Mesenchymal stem cell (in vitro differentiated cells and primary cell): ENCODE measurements at regions not wholly inside any gene's neighbourhood (a gene's known extent, or its start where the extent isn't known, plus 50 kb on each side); places are given as distances from the start of the nearest gene placed in this dataset.

Source experiments
- DNase-seq: peaks from one replicate; pipeline ENCODE4 v3.0.0-alpha.2; 2013
- H2AFZ ChIP-seq: one replicate; pipeline ENCODE4 v1.6.1; 2013; ENCODE audit warnings: low read depth, mild to moderate bottlenecking, control low read depth, inconsistent platforms, low read length, moderate library complexity
- H2AK5ac ChIP-seq: 2 replicates; pipeline ENCODE4 v1.6.1; 2013; ENCODE audit warnings: low read length, moderate library complexity, mild to moderate bottlenecking, inconsistent platforms; ENCODE audit not compliant: severe bottlenecking
- H2BK120ac ChIP-seq: one replicate; pipeline ENCODE4 v1.6.1; 2013; ENCODE audit warnings: low read depth, mild to moderate bottlenecking, inconsistent platforms, low read length, moderate library complexity
- H2BK12ac ChIP-seq, 2 experiments: one replicate each; pipeline ENCODE4 v1.6.1; 2013; ENCODE audit warnings: inconsistent platforms in 2 of 2, low read length in 2 of 2, mild to moderate bottlenecking in 2 of 2, moderate library complexity in 2 of 2, control low read depth in 1 of 2
- H2BK15ac ChIP-seq: one replicate; pipeline ENCODE4 v1.6.1; 2013; ENCODE audit warnings: mild to moderate bottlenecking, low read depth, inconsistent platforms; ENCODE audit not compliant: poor library complexity, severe bottlenecking
- H2BK5ac ChIP-seq: 2 replicates; pipeline ENCODE4 v1.6.1; 2013; ENCODE audit warnings: low read depth, mild to moderate bottlenecking, low read length, control low read depth, inconsistent platforms; ENCODE audit not compliant: poor library complexity, severe bottlenecking
- H3K14ac ChIP-seq, 2 experiments: one replicate each; pipeline ENCODE4 v1.6.1; 2013; ENCODE audit warnings: inconsistent platforms in 2 of 2, low read length in 2 of 2, control low read depth in 1 of 2, mild to moderate bottlenecking in 1 of 2, moderate library complexity in 1 of 2
- H3K18ac ChIP-seq, 2 experiments: one replicate each; pipeline ENCODE4 v1.6.1; 2013; ENCODE audit warnings: inconsistent platforms in 2 of 2, low read length in 2 of 2, control low read depth in 1 of 2, low read depth in 1 of 2, mild to moderate bottlenecking in 1 of 2
- H3K23ac ChIP-seq, 2 experiments: one replicate each; pipeline ENCODE4 v1.6.1; 2013; ENCODE audit warnings: inconsistent platforms in 2 of 2, low read length in 2 of 2, mild to moderate bottlenecking in 2 of 2, moderate library complexity in 2 of 2, control low read depth in 1 of 2
- H3K27ac ChIP-seq: 2 replicates; pipeline ENCODE4 v1.5.1; 2013; ENCODE audit warnings: mild to moderate bottlenecking, moderate library complexity, low read length, control low read depth, inconsistent platforms; ENCODE audit not compliant: poor library complexity, severe bottlenecking
- H3K27me3 ChIP-seq, 2 experiments: 2 replicates each; pipeline versions ENCODE4 v1.6.1 to v1.7.0; 2013; ENCODE audit warnings: low read length in 2 of 2, mild to moderate bottlenecking in 2 of 2, moderate library complexity in 2 of 2, control low read depth in 1 of 2, inconsistent platforms in 1 of 2; ENCODE audit not compliant: control insufficient read depth in 1 of 2, insufficient read depth in 1 of 2
- H3K36me3 ChIP-seq, 2 experiments: 2 replicates each; pipeline versions ENCODE4 v1.6.1 to v1.7.0; 2013; ENCODE audit warnings: low read length in 2 of 2, control low read depth in 1 of 2, inconsistent platforms in 1 of 2, low read depth in 1 of 2, mild to moderate bottlenecking in 1 of 2; ENCODE audit not compliant: insufficient read depth in 2 of 2, control insufficient read depth in 1 of 2
- H3K4ac ChIP-seq, 2 experiments: one replicate each; pipeline ENCODE4 v1.6.1; 2013; ENCODE audit warnings: inconsistent platforms in 2 of 2, low read length in 2 of 2, mild to moderate bottlenecking in 2 of 2, moderate library complexity in 2 of 2, control low read depth in 1 of 2, low read depth in 1 of 2
- H3K4me1 ChIP-seq: 2 replicates; pipeline ENCODE4 v1.6.1; 2013; ENCODE audit warnings: low read depth, low read length, control low read depth; ENCODE audit not compliant: control insufficient read depth, insufficient read depth
- H3K4me2 ChIP-seq: 2 replicates; pipeline ENCODE4 v1.6.1; 2013; ENCODE audit warnings: low read length, mild to moderate bottlenecking, inconsistent platforms; ENCODE audit not compliant: poor library complexity, severe bottlenecking
- H3K4me3 ChIP-seq, 2 experiments: 2 replicates each; pipeline versions ENCODE4 v1.5.1 to v1.7.0; 2013; ENCODE audit warnings: low read length in 2 of 2, mild to moderate bottlenecking in 2 of 2, control low read depth in 1 of 2, low read depth in 1 of 2; ENCODE audit not compliant: insufficient read depth in 1 of 2
- H3K79me1 ChIP-seq: replicated peaks from 2 replicates; pipeline ENCODE4 v1.6.1; 2013; ENCODE audit warnings: mild to moderate bottlenecking, control low read depth, low read length, inconsistent platforms; ENCODE audit not compliant: poor library complexity, severe bottlenecking
- H3K9ac ChIP-seq: 2 replicates; pipeline ENCODE4 v1.7.0; 2013; ENCODE audit warnings: mild to moderate bottlenecking, low read length, moderate library complexity
- H3K9me3 ChIP-seq: 2 replicates; pipeline ENCODE4 v1.7.0; 2013; ENCODE audit warnings: mild to moderate bottlenecking, low read length; ENCODE audit not compliant: control insufficient read depth
- H4K8ac ChIP-seq: one replicate; pipeline ENCODE4 v1.6.1; 2013; ENCODE audit warnings: inconsistent platforms, mild to moderate bottlenecking, low read length, moderate library complexity
- H4K91ac ChIP-seq: one replicate; pipeline ENCODE4 v1.6.1; 2013; ENCODE audit warnings: mild to moderate bottlenecking, low read length, inconsistent platforms
- WGBS: methylation state at CpG from one replicate; pipeline ENCODE4 v1.1.7; 2013; ENCODE audit warnings: mixed read lengths; 5-methylcytosine and 5-hydroxymethylcytosine counted together

- no peaks in the 10 kb centered on the region for H3K27me3 ChIP-seq
- H4K91ac ChIP-seq = no peak overlapping the region
- H3K14ac ChIP-seq = no peak overlapping the region
- no peak overlapping the region for H3K9ac ChIP-seq
- no peak overlapping the region for H2AFZ ChIP-seq
- H3K18ac ChIP-seq = no peak overlapping the region
- H2BK15ac ChIP-seq = no peak overlapping the region
- no peak overlapping the region for H2BK12ac ChIP-seq
- no peak overlapping the region for H3K23ac ChIP-seq
- DNase-seq = peak; percentile 22
- no peaks in the 10 kb centered on the region for H3K4me1 ChIP-seq
- no peaks in the 10 kb centered on the region for H3K9me3 ChIP-seq
- no peak overlapping the region for H3K27ac ChIP-seq
- H2BK120ac ChIP-seq = no peak overlapping the region
- H3K4me3 ChIP-seq = no peak overlapping the region
- no peak overlapping the region for H4K8ac ChIP-seq
- H3K4me2 ChIP-seq = no peak overlapping the region
- H3K4ac ChIP-seq = no peak overlapping the region
- no peaks in the 10 kb centered on the region for H3K79me1 ChIP-seq
- H2BK5ac ChIP-seq = no peak overlapping the region
- H3K36me3 ChIP-seq = no peaks in the 10 kb centered on the region
- H2AK5ac ChIP-seq = no peak overlapping the region
Observed at GRCh38 chr5:64437496-64437895, 68.3 kb upstream of the RGS7BP start.

GRCh38 chr5:64451551-64451950 is 54.3 kb upstream of the RGS7BP start:
- Histone ChIP-seq H3K36me3 (no peaks in the 10 kb centered on the region), H2BK120ac (no peak overlapping the region), H3K27ac (no peak overlapping the region), H3K4me2 (no peak overlapping the region), H3K9ac (no peak overlapping the region), H3K14ac (no peak overlapping the region), H3K18ac (no peak overlapping the region), H3K27me3 (no peaks in the 10 kb centered on the region), H3K4ac (no peak overlapping the region), H3K4me3 (no peak overlapping the region), H2AK5ac (no peak overlapping the region), H3K79me1 (no peaks in the 10 kb centered on the region), H2AFZ (no peak overlapping the region), H2BK12ac (no peak overlapping the region), H4K8ac (no peak overlapping the region), H3K9me3 (no peaks in the 10 kb centered on the region), H3K23ac (no peak overlapping the region), H4K91ac (no peak overlapping the region), H2BK15ac (no peak overlapping the region), H2BK5ac (no peak overlapping the region), H3K4me1 (no peaks in the 10 kb centered on the region)
- no peak for DNase-seq
- WGBS = 86% methylated on average over 2 of the region's 2 CpGs

GRCh38 chr5:64453405-64453804 is 52.4 kb upstream of the RGS7BP start:
- H3K23ac ChIP-seq = no peak overlapping the region
- no peaks in the 10 kb centered on the region for H3K79me1 ChIP-seq
- H3K27ac ChIP-seq = no peak overlapping the region
- H4K91ac ChIP-seq = no peak overlapping the region
- DNase-seq = no peak
- H3K4me1 ChIP-seq = no peaks in the 10 kb centered on the region
- no peak overlapping the region for H2BK120ac ChIP-seq
- H3K14ac ChIP-seq = no peak overlapping the region
- no peak overlapping the region for H2BK15ac ChIP-seq
- H3K9ac ChIP-seq = no peak overlapping the region
- H2BK5ac ChIP-seq = no peak overlapping the region
- H3K27me3 ChIP-seq = no peaks in the 10 kb centered on the region
- no peak overlapping the region for H4K8ac ChIP-seq
- H2AFZ ChIP-seq = no peak overlapping the region
- H3K4me3 ChIP-seq = no peak overlapping the region
- no peak overlapping the region for H3K4ac ChIP-seq
- H3K18ac ChIP-seq = no peak overlapping the region
- H3K4me2 ChIP-seq = no peak overlapping the region
- no peaks in the 10 kb centered on the region for H3K9me3 ChIP-seq
- no peak overlapping the region for H2AK5ac ChIP-seq
- H3K36me3 ChIP-seq = no peaks in the 10 kb centered on the region
- H2BK12ac ChIP-seq = no peak overlapping the region
